AG04450 (cell line): ENCODE measurements at regions not wholly inside any gene's neighbourhood (a gene's known extent, or its start where the extent isn't known, plus 50 kb on each side); places are given as distances from the start of the nearest gene placed in this dataset.
"Not testable (repeated sequence)": the region's sequence is repeated elsewhere in the genome, so short reads cannot be mapped to it uniquely, and the experiment has no call there.

Experiments used
- CTCF ChIA-PET: fragments of 300-600, 350-600 bp; formaldehyde crosslinking; extraction: SDS; loops from one replicate; lab custom pipeline; 2022; ENCODE audit warnings: antibody characterized with exemption, inconsistent platforms; lab: Charles Lee
- POLR2A ChIA-PET: fragments of 350-600 bp; formaldehyde crosslinking; extraction: SDS; loops from one replicate; lab custom pipeline; 2021; ENCODE audit warnings: antibody characterized with exemption, inconsistent platforms; lab: Yijun Ruan, JAX
- DNase-seq: peaks from one replicate; pipeline ENCODE4 v3.0.0-alpha.2; 2011; ENCODE audit warnings: low read depth, low spot score
- H3K27ac ChIP-seq: one replicate; pipeline ENCODE4 v1.5.1; 2012; ENCODE audit warnings: low read depth, low read length, control low read depth
- H3K27me3 ChIP-seq: one replicate; pipeline ENCODE4 v1.6.0; 2012; ENCODE audit warnings: low read length; ENCODE audit not compliant: control insufficient read depth, insufficient read depth
- H3K4me3 ChIP-seq: 2 replicates; pipeline ENCODE4 v1.5.1; 2011; ENCODE audit warnings: mild to moderate bottlenecking, low read depth, low read length, control low read depth
- H3K9me3 ChIP-seq: 2 replicates; pipeline ENCODE4 v1.5.1; 2012; ENCODE audit warnings: low read length; ENCODE audit not compliant: control insufficient read depth, insufficient read depth

DNA sequence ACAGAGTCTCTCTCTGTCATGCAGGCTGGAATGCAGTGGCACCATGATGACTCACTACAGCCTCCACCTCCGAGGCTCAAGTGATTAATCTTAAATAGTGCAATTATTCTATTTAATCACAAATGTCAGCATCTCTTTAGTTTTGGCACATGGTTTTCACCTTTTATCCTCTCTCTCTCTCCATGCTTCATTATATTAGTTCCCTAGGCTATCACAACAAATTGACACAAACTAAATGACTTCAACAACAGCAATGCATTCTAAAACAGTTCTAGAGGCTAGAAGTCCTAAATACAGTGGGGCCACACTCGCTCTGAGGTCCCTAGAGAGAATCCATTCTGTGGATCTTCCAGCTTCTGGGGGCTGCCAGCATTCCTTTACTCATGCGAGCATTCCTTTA lies 178.2 kb upstream of the ZNG1F start:
- POLR2A ChIA-PET, H3K4me3 ChIP-seq, CTCF ChIA-PET, DNase-seq, H3K27me3 ChIP-seq, H3K27ac ChIP-seq, H3K9me3 ChIP-seq: not testable (repeated sequence)

DNA sequence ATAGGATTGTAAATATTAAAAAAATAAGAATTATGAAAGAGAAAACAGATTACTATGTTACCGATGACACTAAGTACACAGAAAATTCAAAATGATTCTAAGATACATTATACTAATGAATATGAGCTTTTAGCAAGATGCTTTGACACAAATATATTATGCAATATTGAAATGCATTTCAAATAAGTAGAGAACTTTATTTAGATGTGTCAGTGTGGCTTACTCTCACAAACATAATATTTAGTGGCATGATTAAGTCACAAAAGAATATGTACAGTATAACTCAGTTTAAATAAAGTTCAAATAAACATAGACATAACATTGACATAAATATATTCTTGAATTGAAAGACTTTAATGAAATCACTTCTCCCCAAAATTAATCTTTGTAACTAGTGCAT lies 172.7 kb upstream of the ZNG1F start:
- POLR2A ChIA-PET, H3K9me3 ChIP-seq, H3K4me3 ChIP-seq, H3K27ac ChIP-seq, H3K27me3 ChIP-seq, CTCF ChIA-PET, DNase-seq: not testable (repeated sequence)

DNA sequence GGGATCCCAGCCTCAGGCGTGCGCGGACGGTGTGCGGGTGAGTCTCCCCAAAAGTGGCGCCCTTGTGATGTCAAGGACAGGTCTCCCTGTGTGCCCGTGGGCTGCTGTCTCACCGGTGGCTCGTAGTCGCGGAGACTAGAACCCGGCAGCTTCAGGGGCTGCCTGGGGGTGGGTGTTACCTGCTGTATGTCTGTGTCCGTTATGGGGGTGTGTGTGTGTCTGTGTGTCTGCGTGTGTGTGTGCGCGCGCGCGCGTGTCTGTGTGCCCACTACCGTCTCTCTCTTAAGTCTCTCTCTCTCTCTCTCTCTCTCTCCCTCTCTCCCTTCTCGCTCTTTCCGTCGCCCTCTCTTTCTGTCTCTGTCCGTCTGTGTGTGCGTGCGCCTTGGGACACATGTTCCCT lies 170.0 kb upstream of the ZNG1F start:
- peak overlapping the region; percentile 71 for H3K4me3 ChIP-seq
- H3K9me3 ChIP-seq, POLR2A ChIA-PET, H3K27ac ChIP-seq, DNase-seq, CTCF ChIA-PET, H3K27me3 ChIP-seq: not testable (repeated sequence)

DNA sequence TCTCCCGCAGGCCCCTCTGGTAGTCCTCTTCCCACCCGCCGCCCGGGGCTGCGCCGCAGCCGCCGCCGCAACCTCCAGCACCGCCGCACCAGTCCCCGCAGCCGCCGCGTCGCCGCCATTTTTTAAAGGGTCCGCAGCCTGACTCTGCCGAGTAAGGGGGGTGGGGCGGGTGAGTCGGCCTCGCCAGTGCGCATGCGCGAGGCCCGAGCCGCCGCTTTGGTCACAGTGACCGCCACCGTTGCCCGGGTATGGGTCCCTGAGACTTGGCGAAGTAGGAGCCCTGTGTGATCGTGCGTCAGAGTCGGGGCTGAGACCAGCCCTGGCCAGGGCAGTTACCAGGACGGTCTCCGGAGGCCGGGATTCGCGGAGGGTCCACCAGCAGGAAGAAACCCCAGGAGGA lies 169.6 kb upstream of the ZNG1F start:
- H3K4me3 ChIP-seq: peak overlapping the region; percentile 71
- H3K27ac ChIP-seq, DNase-seq, H3K9me3 ChIP-seq, POLR2A ChIA-PET, CTCF ChIA-PET, H3K27me3 ChIP-seq: not testable (repeated sequence)

DNA sequence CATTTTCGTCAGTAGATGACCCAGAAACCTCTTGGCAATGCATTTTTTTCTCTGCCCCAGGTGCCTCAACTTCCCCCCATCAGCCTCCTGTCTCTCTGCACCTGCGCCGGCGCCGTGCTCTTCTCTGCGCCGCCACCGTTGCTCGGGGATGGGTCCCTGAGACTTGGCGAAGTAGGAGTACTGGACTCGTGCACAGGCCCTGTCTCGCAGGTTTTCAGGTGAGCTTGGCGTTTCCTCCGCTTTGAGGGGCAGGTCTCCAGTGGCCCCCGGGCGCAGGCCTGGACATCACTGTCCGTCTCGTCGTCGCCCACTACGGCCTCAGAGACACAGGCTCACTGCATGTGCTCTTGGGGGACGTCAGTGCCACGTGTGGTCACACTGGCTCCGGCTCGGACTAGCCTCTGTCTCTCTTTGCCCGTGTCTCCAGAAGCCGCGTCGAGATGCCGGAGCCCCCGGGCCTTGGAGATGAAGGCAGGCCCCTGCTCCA lies 168.8 kb upstream of the ZNG1F start:
- H3K9me3 ChIP-seq, POLR2A ChIA-PET, CTCF ChIA-PET, DNase-seq, H3K27me3 ChIP-seq, H3K27ac ChIP-seq: not testable (repeated sequence)
- peak overlapping the region; percentile 41 for H3K4me3 ChIP-seq

DNA sequence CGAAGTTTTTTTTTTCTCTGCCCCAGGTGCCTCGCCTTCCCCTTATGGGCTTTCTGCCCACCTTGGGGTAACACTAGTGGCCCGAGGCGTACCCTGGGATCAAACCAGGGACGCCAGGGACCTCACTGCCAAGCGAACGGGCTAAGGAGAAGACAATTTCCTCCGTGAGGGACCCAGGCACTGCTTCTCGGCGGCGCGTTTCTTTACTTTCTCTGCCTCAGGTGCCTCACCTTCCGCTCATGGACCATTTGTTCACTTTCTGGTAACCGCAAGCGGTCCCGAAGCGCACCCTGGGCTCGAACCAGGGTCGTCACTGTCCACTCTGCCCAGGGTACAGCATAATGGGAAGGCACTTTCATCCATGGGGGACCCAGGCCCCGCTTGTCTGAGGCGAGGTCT lies 168.2 kb upstream of the ZNG1F start:
- H3K27me3 ChIP-seq, POLR2A ChIA-PET, H3K4me3 ChIP-seq, CTCF ChIA-PET, H3K27ac ChIP-seq, DNase-seq, H3K9me3 ChIP-seq: not testable (repeated sequence)

DNA sequence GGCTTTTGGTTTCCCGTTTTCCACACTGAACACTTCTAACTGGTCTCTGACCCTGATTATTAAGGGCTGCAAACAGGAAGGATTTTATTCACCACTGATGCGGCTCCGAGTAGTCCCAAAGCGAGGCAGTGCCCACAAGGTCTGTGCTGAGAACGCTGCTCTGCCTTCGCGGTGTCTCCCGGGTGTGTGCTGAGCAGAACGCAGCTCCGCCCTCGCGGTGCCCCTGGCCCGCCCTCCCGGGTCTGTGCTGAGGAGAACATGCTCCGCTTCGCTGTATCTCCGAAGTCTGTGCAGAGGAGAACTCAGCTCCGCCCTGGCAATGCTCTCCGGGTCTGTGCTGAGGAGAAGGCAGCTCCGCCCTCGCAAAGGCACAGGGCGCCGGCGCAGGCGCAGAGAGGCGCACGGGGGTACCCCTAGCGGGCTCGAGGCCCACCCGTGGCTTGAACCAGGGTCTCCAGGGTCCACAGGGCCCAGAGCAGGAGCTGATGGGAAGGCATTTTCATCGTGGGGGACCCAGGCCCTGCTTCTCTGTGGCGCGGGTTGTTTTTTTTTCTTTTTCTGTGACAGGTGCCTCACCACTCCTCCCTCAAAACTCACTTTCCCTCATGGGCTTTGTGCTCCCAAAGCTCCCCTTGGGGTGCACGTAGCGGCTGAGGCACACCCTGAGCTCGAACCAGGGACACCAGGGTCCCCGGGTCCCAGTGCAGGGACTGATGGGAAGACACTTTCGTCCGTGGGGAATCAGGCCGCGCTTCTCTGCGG lies 167.7 kb upstream of the ZNG1F start:
- DNase-seq: peak; percentile 26

DNA sequence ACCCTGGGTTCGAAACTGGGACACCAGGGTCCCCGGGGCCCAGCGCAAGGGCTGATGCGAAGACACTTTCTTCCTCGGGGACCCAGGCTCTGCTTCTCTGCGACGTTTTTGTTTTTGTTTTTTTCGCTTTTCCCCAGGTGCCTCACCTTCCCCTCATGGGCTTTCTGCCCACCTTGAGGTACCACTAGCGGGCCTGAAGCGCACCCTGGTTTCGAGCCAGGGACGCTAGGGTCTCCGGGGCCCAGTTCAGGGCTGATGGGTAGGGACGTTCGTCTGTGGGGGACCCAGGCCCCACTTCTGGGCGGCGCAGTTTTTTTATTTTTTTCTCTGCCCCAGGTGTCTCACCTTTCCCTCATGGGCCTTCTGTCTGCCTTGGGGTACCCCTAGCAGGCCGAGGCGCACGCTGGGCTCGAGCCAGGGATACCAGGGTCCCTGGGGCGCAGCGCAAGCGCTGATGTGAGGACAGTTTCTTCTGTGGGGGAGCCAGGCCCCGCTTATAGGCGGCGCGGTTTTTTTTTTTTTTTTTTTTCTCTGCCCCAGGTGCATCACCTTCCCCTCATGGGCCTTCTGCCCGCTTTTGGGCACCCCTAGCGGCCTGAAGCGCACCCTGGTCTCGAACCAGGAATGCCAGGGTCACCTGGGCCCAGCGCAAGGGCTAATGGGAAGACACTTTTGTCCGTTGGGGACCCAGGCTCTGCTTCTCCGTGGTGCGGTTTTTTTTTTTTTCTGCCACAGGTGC lies 166.8 kb upstream of the ZNG1F start:
- H3K9me3 ChIP-seq, H3K27ac ChIP-seq, H3K4me3 ChIP-seq, POLR2A ChIA-PET, H3K27me3 ChIP-seq, CTCF ChIA-PET, DNase-seq: not testable (repeated sequence)

More for the DNA sequence above, 167.7 kb upstream of the ZNG1F start:
- POLR2A ChIA-PET, H3K27me3 ChIP-seq, H3K27ac ChIP-seq, H3K9me3 ChIP-seq, H3K4me3 ChIP-seq, CTCF ChIA-PET: not testable (repeated sequence)

DNA sequence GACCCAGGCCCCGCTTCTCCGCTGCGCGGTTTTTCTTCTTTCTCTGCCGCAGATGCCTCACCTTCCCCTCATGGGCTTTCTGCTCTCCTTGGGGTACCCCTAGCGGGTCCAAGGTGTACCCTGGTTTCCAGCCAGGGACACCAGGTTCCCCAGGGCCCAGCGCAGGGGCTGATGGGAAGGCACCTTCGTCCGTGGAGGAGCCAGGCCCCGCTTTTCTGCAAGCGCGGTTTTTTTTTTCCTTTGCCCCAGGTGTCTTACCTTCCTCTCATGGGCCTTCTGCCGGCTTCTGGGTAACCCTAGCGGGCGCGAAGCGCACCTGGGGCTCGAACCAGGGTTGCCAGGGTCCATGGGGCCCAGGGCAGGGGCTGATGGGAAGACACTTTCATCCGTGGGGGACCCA lies 165.9 kb upstream of the ZNG1F start:
- DNase-seq, H3K9me3 ChIP-seq, H3K27me3 ChIP-seq, H3K4me3 ChIP-seq, H3K27ac ChIP-seq, CTCF ChIA-PET, POLR2A ChIA-PET: not testable (repeated sequence)

DNA sequence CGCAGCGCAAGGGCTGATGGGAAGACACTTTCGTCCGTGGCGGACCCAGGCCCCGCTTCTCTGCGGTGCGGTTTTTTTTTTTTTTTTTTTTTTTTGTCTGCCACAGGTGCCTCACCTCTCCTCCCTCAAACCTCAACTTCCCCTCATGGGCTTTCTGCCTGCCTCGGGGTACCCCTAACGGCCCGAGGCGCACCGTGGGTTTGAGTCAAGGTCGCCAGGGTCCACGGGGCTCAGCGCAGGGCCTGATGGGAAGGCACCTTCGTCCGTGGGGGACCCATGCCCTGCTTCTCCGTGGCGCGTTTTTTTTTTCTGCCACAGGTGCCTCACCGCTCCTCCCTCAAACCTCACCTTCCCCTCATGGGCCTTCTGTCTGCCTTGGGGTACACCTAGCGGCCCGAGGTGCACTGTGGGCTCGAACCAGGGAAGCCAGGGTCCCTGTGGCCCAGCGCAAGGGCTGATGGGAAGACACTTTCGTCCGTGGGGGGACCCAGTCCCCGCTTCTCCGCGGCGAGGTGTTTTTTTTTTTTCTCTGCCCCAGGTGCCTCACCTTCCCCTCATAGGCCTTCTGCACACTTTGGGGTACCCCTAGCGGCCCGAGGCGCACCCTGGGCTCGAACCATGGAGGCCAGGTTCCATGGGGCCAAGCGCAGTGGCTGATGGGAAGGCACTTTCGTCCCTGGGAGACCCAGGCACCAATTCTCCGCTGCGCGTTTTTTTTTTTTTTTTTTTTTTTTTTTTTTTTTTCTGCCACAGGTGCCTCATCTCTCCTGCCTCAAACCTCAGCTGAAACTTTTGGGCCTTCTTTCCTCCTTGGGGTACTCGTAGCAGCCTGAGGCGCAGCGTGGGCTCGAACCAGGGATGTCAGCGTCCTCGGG lies 165.2 kb upstream of the ZNG1F start:
- DNase-seq, H3K9me3 ChIP-seq, CTCF ChIA-PET, H3K27ac ChIP-seq, H3K4me3 ChIP-seq, H3K27me3 ChIP-seq, POLR2A ChIA-PET: not testable (repeated sequence)

DNA sequence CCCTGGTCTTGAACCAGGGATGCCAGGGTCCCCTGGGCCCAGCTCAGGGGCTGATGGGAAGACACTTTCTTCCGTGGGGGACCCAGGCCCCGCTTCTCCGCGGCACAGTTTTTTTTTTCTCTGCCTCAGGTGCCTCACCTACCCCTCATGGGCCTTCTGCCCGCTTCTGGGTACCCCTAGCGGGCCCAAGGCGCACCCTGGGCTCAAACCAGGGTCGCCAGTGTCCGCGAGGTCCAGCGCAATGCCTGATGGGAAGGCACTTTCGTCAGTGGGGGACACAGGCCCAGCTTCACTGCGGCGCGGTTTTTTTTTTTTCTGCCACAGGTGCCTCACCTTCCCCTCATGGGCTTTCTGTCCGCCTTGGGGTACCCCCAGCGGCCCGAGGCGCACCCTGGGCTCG lies 163.9 kb upstream of the ZNG1F start:
- H3K4me3 ChIP-seq, DNase-seq: not testable (repeated sequence)

More for the DNA sequence above, 163.9 kb upstream of the ZNG1F start:
- CTCF ChIA-PET, H3K27me3 ChIP-seq, POLR2A ChIA-PET, H3K9me3 ChIP-seq, H3K27ac ChIP-seq: not testable (repeated sequence)
